Spleen (tissue), 11 donors: ENCODE measurements at regions not wholly inside any gene's neighbourhood (a gene's known extent, or its start where the extent isn't known, plus 50 kb on each side); places are given as distances from the start of the nearest gene placed in this dataset.

ENCODE experiments used
- DNase-seq: peaks from one replicate; pipeline ENCODE4 v3.0.0-alpha.2; 2020
- H3K27ac ChIP-seq, 8 donors: fragments of 200-600 bp; sonication (generic) in 7 of 8; 1 replicate in 4 of 8; 2 replicates in 4 of 8; pipeline versions ENCODE4 v1.5.0 to v1.8.0; 2016 to 2021; ENCODE audit warnings: inconsistent platforms in 4 of 8, mild to moderate bottlenecking in 4 of 8, moderate library complexity in 1 of 8
- H3K27me3 ChIP-seq, 7 donors: fragments of 200-600 bp; sonication (generic) in 6 of 7; replicated peaks in 1 of 7; 1 replicate in 4 of 7; 2 replicates in 3 of 7; pipeline versions ENCODE4 v1.5.0 to v1.8.0; 2016 to 2021; ENCODE audit warnings: inconsistent platforms in 3 of 7, mild to moderate bottlenecking in 1 of 7
- H3K36me3 ChIP-seq, 6 donors: fragments of 200-600 bp; sonication (generic) in 5 of 6; 1 replicate in 4 of 6; 2 replicates in 2 of 6; pipeline versions ENCODE4 v1.5.0 to v1.8.0; 2016 to 2021; ENCODE audit warnings: inconsistent platforms in 2 of 6
- H3K4me1 ChIP-seq, 6 donors: fragments of 200-600 bp; sonication (generic) in 5 of 6; 1 replicate in 3 of 6; 2 replicates in 3 of 6; pipeline versions ENCODE4 v1.5.0 to v1.8.0; 2016 to 2021; ENCODE audit warnings: inconsistent platforms in 3 of 6
- H3K4me3 ChIP-seq, 8 donors: fragments of 200-600 bp; sonication (generic) in 7 of 8; 1 replicate in 4 of 8; 2 replicates in 4 of 8; pipeline versions ENCODE4 v1.5.0 to v1.8.0; 2016 to 2021; ENCODE audit warnings: inconsistent platforms in 4 of 8, mild to moderate bottlenecking in 4 of 8, moderate library complexity in 2 of 8
- H3K9me3 ChIP-seq, 8 donors: fragments of 200-600 bp; sonication (generic) in 7 of 8; 1 replicate in 4 of 8; 2 replicates in 4 of 8; pipeline versions ENCODE4 v1.5.0 to v1.8.0; 2016 to 2021; ENCODE audit warnings: inconsistent platforms in 4 of 8
- CTCF ChIP-seq, 11 experiments: fragments of 200-600 bp in 7 of 11; fragments of 450-650 bp in 4 of 11; sonication (generic) in 4 of 11; IDR thresholded peaks in 8 of 11; conservative IDR thresholded peaks in 3 of 11; 1 replicate in 7 of 11; 2 replicates in 4 of 11; pipeline versions ENCODE4 v1.4.0 to v1.8.0; 2016 to 2021; ENCODE audit warnings: antibody characterized with exemption in 11 of 11, inconsistent platforms in 4 of 11, mild to moderate bottlenecking in 1 of 11
- POLR2A ChIP-seq, 3 donors: fragments of 450-650 bp; IDR thresholded peaks; one replicate each; pipeline ENCODE4 v1.5.1; 2017; ENCODE audit warnings: antibody characterized with exemption in 3 of 3, mild to moderate bottlenecking in 1 of 3
- POLR2AphosphoS5 ChIP-seq, 3 donors: sonication (generic); formaldehyde crosslinking; IDR thresholded peaks; one replicate each; pipeline ENCODE4 v1.5.1; 2017; ENCODE audit warnings: antibody characterized with exemption in 3 of 3
- WGBS, 5 donors: extraction: QIAGEN DNeasy Blood & Tissue Kit in 3 of 5; methylation state at CpG; one replicate each; pipeline versions ENCODE4 v1.1.5 to v1.1.7; 2013 to 2018; 5-methylcytosine and 5-hydroxymethylcytosine counted together
- intact Hi-C: fragments of 100-400 bp; cut with DNase I; formaldehyde crosslinking; loops from one replicate; pipeline ENCODE4 v1.15.0; 2023; ENCODE audit warnings: low total_unique reads
- donor health status: healthy with polysubstance abuse.
- donor health status: DM: no; HTN: no; CAD: no; lungs with moderate emphysema.
- donor health status: DM: no; HTN: no; CAD: no.
- donor health status: Bipolar disorder and iron deficiency.
- donor health status: healthy.
- donor health status: DM: no; HTN: no; CAD: no.
- donor health status: DM: yes; HTN: yes; CAD: no.

GRCh38 chr21:31445137-31445536 lies 101.1 kb upstream of the TIAM1 start:
- H3K27ac ChIP-seq = no peak overlapping the region
- no peaks in the 10 kb centered on the region for H3K27me3 ChIP-seq
- no peak overlapping the region for H3K4me3 ChIP-seq
- peaks cover 6 to 24% (median 14%) of the 10 kb centered on the region in 8 donors for H3K9me3 ChIP-seq
- peaks cover 0 to 26% (median 2%) of the 10 kb centered on the region in 6 donors for H3K4me1 ChIP-seq
- TF ChIP-seq CTCF (IDR thresholded peaks at IDR 0.05 in 8 of 11, conservative IDR thresholded peaks at IDR 0.05 in 3 of 11) (no peak), POLR2A (IDR thresholded peaks at IDR 0.05) (no peak), POLR2AphosphoS5 (IDR thresholded peaks at IDR 0.05) (no peak)
- no peaks in the 10 kb centered on the region for H3K36me3 ChIP-seq
- intact Hi-C loops = no loop called here
- WGBS, 5 donors = 82 to 86% (median 84%) methylated on average over 4 of the region's 4 CpGs
- DNase-seq = no peak

GRCh38 chr21:31443736-31444521 lies 99.9 kb upstream of the TIAM1 start:
- 30 to 52% (median 33%) methylated on average over 8 of the region's 8 CpGs for WGBS, 5 donors
- peak overlapping the region in 1 of 8 donors; percentile 33 for H3K27ac ChIP-seq
- H3K36me3 ChIP-seq = no peaks in the 10 kb centered on the region
- intact Hi-C loops = no loop called here
- no peak for DNase-seq
- peaks cover 0 to 26% (median 2%) of the 10 kb centered on the region in 6 donors for H3K4me1 ChIP-seq
- TF ChIP-seq POLR2AphosphoS5 (IDR thresholded peaks at IDR 0.05) (no peak), CTCF (IDR thresholded peaks at IDR 0.05 in 8 of 11, conservative IDR thresholded peaks at IDR 0.05 in 3 of 11) (no peak), POLR2A (IDR thresholded peaks at IDR 0.05) (no peak)
- peaks cover 6 to 27% (median 14%) of the 10 kb centered on the region in 8 donors for H3K9me3 ChIP-seq
- no peaks in the 10 kb centered on the region for H3K27me3 ChIP-seq
- no peak overlapping the region for H3K4me3 ChIP-seq

DNA sequence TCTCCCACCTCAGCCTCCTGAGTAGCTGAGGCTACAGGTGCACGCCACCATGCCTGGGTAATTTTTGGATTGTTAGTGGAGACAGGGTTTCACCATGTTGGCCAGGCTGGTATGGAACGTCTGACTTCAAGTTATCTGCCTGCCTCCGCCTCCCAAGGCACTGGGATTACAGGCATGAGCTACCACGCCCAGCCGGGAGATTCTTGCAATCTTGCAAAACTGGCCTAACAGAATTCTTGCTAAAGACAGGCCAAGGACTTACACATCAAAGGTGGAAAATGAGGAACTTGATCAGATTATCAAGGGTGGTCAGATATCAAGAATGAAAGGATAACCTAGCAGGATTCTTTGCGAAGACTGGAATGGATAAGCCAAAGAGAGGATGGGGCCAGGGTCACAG lies 98.3 kb upstream of the TIAM1 start:
- Histone ChIP-seq H3K4me1 (peaks cover 0 to 26% (median 2%) of the 10 kb centered on the region in 6 donors), H3K36me3 (no peaks in the 10 kb centered on the region), H3K27ac (no peak overlapping the region), H3K4me3 (no peak overlapping the region), H3K9me3 (peaks cover 6 to 27% (median 14%) of the 10 kb centered on the region in 8 donors), H3K27me3 (no peaks in the 10 kb centered on the region)
- TF ChIP-seq POLR2AphosphoS5 (IDR thresholded peaks at IDR 0.05) (no peak), CTCF (IDR thresholded peaks at IDR 0.05 in 8 of 11, conservative IDR thresholded peaks at IDR 0.05 in 3 of 11) (no peak), POLR2A (IDR thresholded peaks at IDR 0.05) (no peak)
- intact Hi-C loops = no loop called here
- no peak for DNase-seq
- 63 to 82% (median 76%) methylated on average over 6 of the region's 6 CpGs for WGBS, 5 donors

GRCh38 chr21:31429506-31429905 lies 85.4 kb upstream of the TIAM1 start:
- 89 to 96% (median 91%) methylated on average over 9 of the region's 9 CpGs for WGBS, 5 donors
- Histone ChIP-seq H3K27me3 (no peaks in the 10 kb centered on the region), H3K27ac (no peak overlapping the region), H3K4me3 (no peak overlapping the region), H3K4me1 (no peaks in the 10 kb centered on the region), H3K36me3 (no peaks in the 10 kb centered on the region), H3K9me3 (no peaks in the 10 kb centered on the region)
- no peak for TF ChIP-seq POLR2A (IDR thresholded peaks at IDR 0.05)
- no peak for TF ChIP-seq CTCF (IDR thresholded peaks at IDR 0.05 in 8 of 11, conservative IDR thresholded peaks at IDR 0.05 in 3 of 11)
- no peak for TF ChIP-seq POLR2AphosphoS5 (IDR thresholded peaks at IDR 0.05)
- intact Hi-C loops = no loop called here
- no peak for DNase-seq
